Activated naive CD4-positive, alpha-beta T cell treated with anti-CD3 and anti-CD28 coated beads, Interleukin-2, amount 50 U/mL, for 24 hours (primary cell): ENCODE measurements at regions not wholly inside any gene's neighbourhood (a gene's known extent, or its start where the extent isn't known, plus 50 kb on each side); places are given as distances from the start of the nearest gene placed in this dataset.
"Not testable (repeated sequence)": the region's sequence is repeated elsewhere in the genome, so short reads cannot be mapped to it uniquely, and the experiment has no call there.

Source experiments
- H3K27ac Mint-ChIP-seq: one replicate; pipeline ENCODE4 v1.8.0; 2021; ENCODE audit warnings: mild to moderate bottlenecking, mixed read lengths
- H3K27me3 Mint-ChIP-seq: one replicate; pipeline ENCODE4 v1.8.0; 2021; ENCODE audit warnings: mixed read lengths
- H3K36me3 Mint-ChIP-seq: one replicate; pipeline ENCODE4 v1.8.0; 2021; ENCODE audit warnings: mixed read lengths
- H3K4me1 Mint-ChIP-seq: one replicate; pipeline ENCODE4 v1.8.0; 2021; ENCODE audit warnings: mixed read lengths
- H3K4me3 Mint-ChIP-seq: one replicate; pipeline ENCODE4 v1.8.0; 2021; ENCODE audit warnings: mild to moderate bottlenecking, mixed read lengths
- H3K9me3 Mint-ChIP-seq: one replicate; pipeline ENCODE4 v1.8.0; 2021; ENCODE audit warnings: mixed read lengths

- peaks cover 9% of the 10 kb centered on the region for H3K9me3 Mint-ChIP-seq
- H3K27ac Mint-ChIP-seq = no peak overlapping the region
Observed at GRCh38 chr17:31649302-31649701, 209.7 kb downstream of the COPRS start.

DNA sequence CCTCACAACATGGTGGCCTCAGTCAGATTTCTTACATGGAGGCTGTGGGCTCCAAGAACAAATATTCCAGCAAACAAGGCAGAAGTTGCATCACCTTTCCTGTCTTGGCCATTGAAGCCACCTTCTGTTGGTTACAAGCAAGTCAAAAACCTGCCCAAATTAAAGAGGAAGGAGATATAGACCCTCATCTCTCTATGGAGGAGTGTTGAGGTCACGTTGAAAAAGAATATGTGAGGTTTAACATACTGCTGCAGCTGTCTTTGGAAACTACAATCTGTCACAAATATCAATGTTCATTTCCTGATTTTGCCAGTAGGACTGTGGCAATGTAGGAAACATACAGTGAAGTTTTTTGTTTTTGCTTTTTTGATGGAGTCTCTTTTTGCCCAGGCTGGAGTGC is 211.4 kb downstream of the COPRS start:
- no peak overlapping the region for H3K4me3 Mint-ChIP-seq
- H3K9me3 Mint-ChIP-seq = peaks cover 14% of the 10 kb centered on the region
- no peak overlapping the region for H3K27ac Mint-ChIP-seq
- no peaks in the 10 kb centered on the region for H3K4me1 Mint-ChIP-seq
- peaks cover 3% of the 10 kb centered on the region for H3K27me3 Mint-ChIP-seq
- H3K36me3 Mint-ChIP-seq = no peaks in the 10 kb centered on the region

More at GRCh38 chr17:31649302-31649701, 209.7 kb downstream of the COPRS start:
- no peak overlapping the region for H3K4me3 Mint-ChIP-seq
- H3K27me3 Mint-ChIP-seq = no peaks in the 10 kb centered on the region
- H3K36me3 Mint-ChIP-seq = no peaks in the 10 kb centered on the region
- H3K4me1 Mint-ChIP-seq = no peaks in the 10 kb centered on the region

GRCh38 chr17:31646642-31647041 is 212.4 kb downstream of the COPRS start:
- Mint-ChIP-seq H3K27me3 (peaks cover 6% of the 10 kb centered on the region), H3K36me3 (no peaks in the 10 kb centered on the region), H3K9me3 (peaks cover 14% of the 10 kb centered on the region), H3K27ac (no peak overlapping the region), H3K4me3 (no peak overlapping the region), H3K4me1 (no peaks in the 10 kb centered on the region)

DNA sequence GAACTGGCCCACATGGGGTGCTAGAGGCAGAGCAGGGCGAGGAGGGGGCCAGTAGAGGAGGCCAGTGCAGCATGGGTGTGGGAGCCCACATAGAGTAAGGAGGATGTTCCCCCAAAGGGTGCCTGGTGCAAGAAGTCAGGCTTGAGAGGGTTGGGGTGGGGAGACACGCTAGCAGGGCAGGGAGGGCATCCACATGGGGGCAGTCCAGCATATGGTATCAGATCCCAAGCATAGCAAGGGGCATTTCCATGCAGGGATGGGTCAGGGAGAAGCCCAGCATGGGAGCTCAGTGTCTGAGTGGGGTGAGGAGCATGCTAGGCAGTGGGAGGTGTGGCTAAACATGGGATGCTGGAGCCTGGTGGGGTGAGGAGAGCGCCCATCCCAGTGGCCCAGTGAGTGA is 213.7 kb downstream of the COPRS start:
- H3K27ac Mint-ChIP-seq = peak overlapping the region; percentile 68
- no peaks in the 10 kb centered on the region for H3K4me1 Mint-ChIP-seq
- no peaks in the 10 kb centered on the region for H3K36me3 Mint-ChIP-seq
- H3K27me3 Mint-ChIP-seq = peaks cover 9% of the 10 kb centered on the region
- H3K9me3 Mint-ChIP-seq = peaks cover 18% of the 10 kb centered on the region
- H3K4me3 Mint-ChIP-seq = no peak overlapping the region

DNA sequence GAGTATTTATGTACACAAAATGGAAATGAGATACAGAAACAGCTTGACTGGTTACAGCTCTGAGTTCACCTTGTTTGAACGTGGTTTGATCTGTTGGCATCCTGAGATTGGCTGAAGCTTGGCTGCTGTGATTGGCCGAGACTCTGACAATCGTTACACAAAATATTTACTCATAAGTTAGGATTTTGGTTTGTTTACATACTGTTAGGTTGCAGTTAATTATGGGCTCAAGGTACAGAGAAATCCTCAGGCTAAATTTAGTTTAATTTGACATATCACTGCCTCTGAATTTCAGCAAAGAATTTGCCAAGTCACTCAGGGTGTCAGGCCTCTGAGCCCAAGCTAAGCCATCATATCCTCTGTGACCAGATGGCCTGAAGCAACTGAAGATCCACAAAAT is 227.3 kb downstream of the COPRS start:
- H3K4me3 Mint-ChIP-seq = no peak overlapping the region
- no peaks in the 10 kb centered on the region for H3K36me3 Mint-ChIP-seq
- peaks cover under 1% of the 10 kb centered on the region for H3K9me3 Mint-ChIP-seq
- no peaks in the 10 kb centered on the region for H3K4me1 Mint-ChIP-seq
- H3K27ac Mint-ChIP-seq = no peak overlapping the region
- H3K27me3 Mint-ChIP-seq = peaks cover 18% of the 10 kb centered on the region

GRCh38 chr17:31630866-31631265 is 228.2 kb downstream of the COPRS start:
- H3K4me1 Mint-ChIP-seq, H3K36me3 Mint-ChIP-seq, H3K27ac Mint-ChIP-seq, H3K9me3 Mint-ChIP-seq, H3K4me3 Mint-ChIP-seq: not testable (repeated sequence)
- H3K27me3 Mint-ChIP-seq = peaks cover 21% of the 10 kb centered on the region

DNA sequence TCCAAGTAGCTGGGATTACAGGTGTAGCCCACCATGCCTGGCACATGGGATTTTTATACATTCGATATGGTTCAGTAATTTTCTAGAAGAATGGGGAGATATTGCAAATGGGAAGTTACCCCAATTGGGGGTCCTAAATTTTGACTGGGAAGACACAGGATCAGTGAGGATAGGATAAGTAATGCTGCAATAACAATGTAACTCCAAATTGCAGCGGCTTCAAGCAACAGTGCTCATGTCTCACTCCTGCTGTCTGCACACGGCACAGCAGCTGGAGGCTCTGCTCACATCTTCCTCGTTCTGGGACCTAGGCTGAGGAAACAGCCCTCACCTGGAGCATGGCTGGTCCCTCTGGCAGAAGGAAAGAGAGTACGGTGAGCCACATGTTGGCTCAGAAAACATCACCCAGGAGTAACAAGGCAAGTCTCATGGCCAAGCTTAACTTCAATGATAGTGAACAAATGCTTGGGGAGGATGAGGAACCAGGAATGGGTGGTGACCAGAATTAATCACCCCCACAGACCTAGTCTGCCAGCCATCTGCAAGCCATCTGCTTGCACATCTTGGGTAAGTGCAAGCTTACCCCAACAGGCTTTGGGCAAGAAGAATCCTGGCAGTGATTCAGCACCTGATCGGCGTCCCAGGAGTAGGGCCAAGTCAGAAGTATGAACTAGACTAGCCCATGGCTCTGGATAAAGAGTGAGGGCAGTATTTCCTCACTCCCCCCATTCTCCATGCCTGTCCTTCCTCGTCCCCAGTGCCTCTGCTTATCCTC is 229.2 kb downstream of the COPRS start:
- H3K4me1 Mint-ChIP-seq = no peaks in the 10 kb centered on the region
- H3K27me3 Mint-ChIP-seq = peaks cover 17% of the 10 kb centered on the region
- peaks cover 6% of the 10 kb centered on the region for H3K9me3 Mint-ChIP-seq
- H3K4me3 Mint-ChIP-seq = no peak overlapping the region
- peaks cover 3% of the 10 kb centered on the region for H3K36me3 Mint-ChIP-seq
- no peak overlapping the region for H3K27ac Mint-ChIP-seq

DNA sequence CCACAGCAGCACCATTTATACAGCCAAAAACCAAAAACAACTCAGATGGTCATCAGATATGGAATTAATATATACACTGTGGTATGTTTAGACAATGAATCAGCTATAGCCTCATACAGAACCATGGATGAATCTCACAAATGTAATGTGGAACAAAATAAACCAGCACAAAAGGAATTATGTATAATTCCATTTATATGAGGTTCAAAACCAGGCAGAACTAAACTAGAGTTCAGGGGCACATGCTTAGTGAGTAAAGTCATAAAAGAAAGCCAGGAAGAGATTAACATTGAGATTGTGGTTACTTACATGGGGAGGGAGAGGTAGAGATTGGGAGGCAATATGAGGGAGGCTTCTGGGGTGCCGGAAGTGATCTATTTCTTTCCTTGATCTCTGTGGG is 231.1 kb downstream of the COPRS start:
- Mint-ChIP-seq H3K4me1 (no peaks in the 10 kb centered on the region), H3K27ac (no peak overlapping the region), H3K27me3 (peaks cover 15% of the 10 kb centered on the region), H3K4me3 (no peak overlapping the region), H3K9me3 (peaks cover 7% of the 10 kb centered on the region), H3K36me3 (peaks cover 6% of the 10 kb centered on the region)

DNA sequence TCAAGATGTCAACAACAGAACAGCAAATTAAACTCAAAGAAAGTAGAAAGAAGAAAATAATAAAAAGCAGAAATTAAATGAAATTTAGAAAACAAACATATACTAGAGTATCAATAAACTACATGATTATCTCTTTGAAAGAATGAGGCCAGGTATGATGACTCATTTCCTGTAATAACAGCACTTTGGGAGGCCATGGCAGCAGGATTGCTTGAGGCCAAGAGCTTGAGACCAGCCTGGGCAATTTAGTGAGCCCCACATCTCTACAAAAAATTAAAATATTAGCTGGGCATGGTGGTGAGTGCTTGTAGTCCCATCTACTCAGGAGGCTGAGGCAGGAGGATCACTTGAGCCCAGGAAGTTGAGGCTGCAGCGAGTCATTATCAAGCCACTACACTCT is 232.5 kb downstream of the RAB11FIP4 start:
- peaks cover 9% of the 10 kb centered on the region for H3K27me3 Mint-ChIP-seq
- no peaks in the 10 kb centered on the region for H3K4me1 Mint-ChIP-seq
- no peak overlapping the region for H3K4me3 Mint-ChIP-seq
- no peak overlapping the region for H3K27ac Mint-ChIP-seq
- H3K9me3 Mint-ChIP-seq = peaks cover 15% of the 10 kb centered on the region
- H3K36me3 Mint-ChIP-seq = peaks cover 7% of the 10 kb centered on the region

DNA sequence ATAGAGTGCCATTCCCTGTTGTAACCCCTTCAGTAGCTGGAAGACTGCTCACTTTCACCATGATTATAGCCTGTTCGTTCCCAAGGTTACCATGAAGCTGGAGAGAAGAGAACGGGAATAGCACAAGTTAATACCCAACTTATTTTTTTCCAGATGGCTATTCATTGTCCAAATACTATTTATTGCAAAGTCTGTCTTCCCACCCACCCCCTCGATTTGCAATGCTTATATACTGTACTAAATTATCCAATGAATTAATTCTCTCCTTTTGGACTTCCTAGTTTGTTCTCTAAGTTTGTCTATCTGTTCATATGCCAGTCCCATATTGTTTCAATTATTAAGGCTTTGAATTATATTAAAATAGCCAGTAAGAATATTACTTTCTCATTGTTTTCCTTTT is 231.0 kb downstream of the RAB11FIP4 start:
- H3K27me3 Mint-ChIP-seq = peaks cover 6% of the 10 kb centered on the region
- H3K36me3 Mint-ChIP-seq = peaks cover 7% of the 10 kb centered on the region
- no peaks in the 10 kb centered on the region for H3K4me1 Mint-ChIP-seq
- H3K4me3 Mint-ChIP-seq = no peak overlapping the region
- no peak overlapping the region for H3K27ac Mint-ChIP-seq
- H3K9me3 Mint-ChIP-seq = peaks cover 15% of the 10 kb centered on the region

DNA sequence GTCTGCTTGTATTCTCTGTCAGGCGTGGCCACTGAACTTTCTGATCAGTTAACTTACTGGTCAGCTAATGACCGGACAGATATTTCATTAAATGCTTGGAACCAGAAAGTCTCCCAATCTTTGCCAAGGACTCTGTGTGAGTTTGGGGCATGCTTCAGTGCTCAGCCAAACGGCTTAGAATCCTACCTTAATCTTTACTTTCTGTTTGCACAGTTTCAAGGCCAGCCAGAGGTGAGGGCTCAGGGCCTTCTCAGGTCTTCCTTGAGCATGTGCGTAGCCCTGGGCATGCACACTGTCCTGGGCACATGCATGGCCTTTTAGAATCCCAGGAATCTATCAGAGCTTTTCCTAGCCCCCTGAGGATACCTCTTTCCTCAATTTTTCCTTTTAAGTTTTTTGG is 230.1 kb downstream of the RAB11FIP4 start:
- Mint-ChIP-seq H3K36me3 (peaks cover 7% of the 10 kb centered on the region), H3K4me3 (no peak overlapping the region), H3K9me3 (peaks cover 15% of the 10 kb centered on the region), H3K27me3 (peaks cover 5% of the 10 kb centered on the region), H3K4me1 (no peaks in the 10 kb centered on the region), H3K27ac (no peak overlapping the region)

GRCh38 chr17:31611053-31611452 is 219.6 kb downstream of the RAB11FIP4 start:
- H3K27ac Mint-ChIP-seq, H3K4me1 Mint-ChIP-seq, H3K27me3 Mint-ChIP-seq, H3K36me3 Mint-ChIP-seq, H3K9me3 Mint-ChIP-seq, H3K4me3 Mint-ChIP-seq: not testable (repeated sequence)

GRCh38 chr17:31609996-31610910 is 218.8 kb downstream of the RAB11FIP4 start:
- peaks cover 2% of the 10 kb centered on the region for H3K27me3 Mint-ChIP-seq
- H3K4me3 Mint-ChIP-seq = no peak overlapping the region
- H3K27ac Mint-ChIP-seq = no peak overlapping the region
- no peaks in the 10 kb centered on the region for H3K36me3 Mint-ChIP-seq
- no peaks in the 10 kb centered on the region for H3K9me3 Mint-ChIP-seq
- H3K4me1 Mint-ChIP-seq = no peaks in the 10 kb centered on the region

DNA sequence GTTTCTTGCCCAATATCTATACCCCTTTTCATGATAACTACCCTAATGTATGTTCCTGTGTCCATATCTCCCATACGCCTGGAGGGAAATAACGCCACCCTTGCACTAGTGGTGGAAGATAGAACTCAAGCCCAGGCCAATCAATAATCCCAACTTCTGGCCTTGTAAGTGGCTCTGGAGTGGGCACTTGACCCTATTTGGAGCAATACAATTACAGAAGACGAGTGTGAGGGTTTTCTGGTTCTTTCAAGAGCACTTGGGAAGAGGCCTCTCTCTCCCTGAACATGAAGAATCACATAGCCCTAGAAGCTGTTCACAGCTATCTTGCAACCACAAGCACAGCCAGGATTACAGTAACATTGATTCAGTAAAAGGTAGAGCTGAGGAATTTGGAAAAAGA is 217.9 kb downstream of the RAB11FIP4 start:
- H3K36me3 Mint-ChIP-seq = no peaks in the 10 kb centered on the region
- H3K4me3 Mint-ChIP-seq = no peak overlapping the region
- H3K4me1 Mint-ChIP-seq = no peaks in the 10 kb centered on the region
- no peaks in the 10 kb centered on the region for H3K9me3 Mint-ChIP-seq
- no peak overlapping the region for H3K27ac Mint-ChIP-seq
- H3K27me3 Mint-ChIP-seq = peaks cover 2% of the 10 kb centered on the region

DNA sequence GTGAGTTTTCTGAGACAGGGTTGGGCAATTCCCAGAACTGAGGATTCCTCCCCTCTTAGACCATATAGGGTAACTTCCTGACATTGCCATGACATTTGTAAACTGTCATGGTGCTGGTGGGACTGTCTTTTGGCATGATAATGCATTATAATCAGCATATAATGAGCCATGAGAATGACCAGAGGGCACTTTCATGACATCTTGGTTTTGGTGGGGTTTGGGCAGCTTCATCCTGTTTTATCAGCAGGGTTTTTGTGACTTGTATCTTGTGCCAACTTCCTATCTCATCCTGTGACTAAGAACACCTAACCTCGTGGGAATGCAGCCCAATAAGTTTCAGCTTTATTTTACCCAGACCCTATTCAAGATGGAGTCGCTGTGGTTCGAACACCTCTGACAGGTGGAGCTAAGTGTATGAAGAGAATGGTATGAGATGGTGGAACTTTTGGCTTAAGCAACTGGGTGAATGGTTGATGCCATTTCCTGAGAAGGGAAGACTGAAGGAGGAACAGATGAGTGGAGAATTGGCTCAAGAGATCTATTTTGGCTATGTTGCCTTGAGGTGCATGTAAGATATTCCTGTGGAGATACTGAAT is 217.3 kb downstream of the RAB11FIP4 start:
- Mint-ChIP-seq H3K27me3 (peaks cover 2% of the 10 kb centered on the region), H3K36me3 (no peaks in the 10 kb centered on the region), H3K4me1 (no peaks in the 10 kb centered on the region), H3K27ac (no peak overlapping the region), H3K4me3 (no peak overlapping the region), H3K9me3 (no peaks in the 10 kb centered on the region)

DNA sequence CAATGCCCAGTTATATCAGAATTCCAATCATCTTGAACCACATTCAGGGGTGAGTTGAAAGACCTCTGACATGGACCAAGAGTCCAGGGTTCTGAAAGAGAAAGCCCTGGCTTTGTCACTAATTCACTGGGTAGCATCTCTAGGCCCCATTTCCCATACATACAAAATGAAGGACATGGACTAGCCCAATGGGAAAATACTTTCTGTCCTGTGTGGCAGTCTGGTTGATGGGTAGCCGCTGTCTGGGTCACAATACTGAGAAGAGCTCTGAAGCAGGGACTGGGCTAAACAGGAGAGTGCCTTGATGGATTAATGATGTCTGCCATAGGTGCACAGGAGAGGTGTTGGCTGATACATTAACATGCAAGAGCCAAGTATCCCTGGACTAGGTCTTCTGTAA is 214.3 kb downstream of the RAB11FIP4 start:
- H3K9me3 Mint-ChIP-seq = no peaks in the 10 kb centered on the region
- H3K4me1 Mint-ChIP-seq = no peaks in the 10 kb centered on the region
- no peak overlapping the region for H3K4me3 Mint-ChIP-seq
- no peak overlapping the region for H3K27ac Mint-ChIP-seq
- no peaks in the 10 kb centered on the region for H3K27me3 Mint-ChIP-seq
- H3K36me3 Mint-ChIP-seq = no peaks in the 10 kb centered on the region
